SIG-M5 treated with dmso at 0.1 percent for 504 hours (cell line): ENCODE measurements at regions not wholly inside any gene's neighbourhood (a gene's known extent, or its start where the extent isn't known, plus 50 kb on each side); places are given as distances from the start of the nearest gene placed in this dataset.

Experiments used
- DNase-seq: peaks from one replicate; lab custom pipeline; 2025; ENCODE audit not compliant: unreplicated experiment; lab: John Stamatoyannopoulos, UW

DNA sequence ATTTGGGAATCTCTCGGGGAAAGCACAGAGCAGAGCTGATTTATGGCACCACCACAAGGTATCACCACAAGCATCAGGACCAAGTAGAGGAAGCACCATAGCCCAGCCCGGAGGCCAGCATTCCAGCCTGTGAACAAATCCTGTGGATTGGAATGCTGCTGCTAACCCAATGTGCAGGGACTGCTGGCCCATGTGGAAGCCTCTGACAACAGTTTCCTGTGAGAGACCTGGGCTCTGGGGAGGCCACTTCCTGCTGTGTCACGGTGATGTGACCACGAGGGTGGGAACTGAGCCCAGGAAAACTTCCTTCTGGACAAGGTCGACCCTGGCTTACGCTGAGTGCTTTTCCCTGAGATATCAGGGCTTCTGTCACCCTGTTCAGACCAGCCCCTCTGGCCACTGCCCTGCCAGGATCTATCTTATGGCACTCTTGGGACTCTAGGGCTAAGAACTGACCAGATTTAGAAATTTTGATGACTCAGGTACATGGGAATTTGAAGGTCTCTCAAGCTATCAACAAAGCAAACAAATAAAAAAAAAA, 88.3 kb upstream of the NGF start:
- DNase-seq = no peak

DNA sequence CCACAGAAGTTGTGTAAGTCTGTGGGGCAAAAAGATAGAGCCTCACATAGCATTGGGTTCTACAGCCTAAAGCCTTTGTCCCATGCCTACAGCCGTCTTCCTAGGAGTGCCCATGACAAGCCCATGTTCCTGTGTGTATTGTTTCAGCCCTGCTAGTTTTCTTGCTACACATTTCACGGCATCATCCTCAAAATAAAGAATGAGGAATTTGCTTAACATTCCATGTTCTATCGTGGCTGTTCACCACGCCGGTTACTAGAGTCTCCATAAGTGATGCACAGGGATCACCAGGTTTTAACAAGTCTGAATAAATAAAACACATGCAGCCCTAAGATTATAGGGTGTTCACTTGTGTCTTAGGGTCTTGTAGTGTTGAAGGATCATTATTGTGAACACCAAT, 87.4 kb upstream of the NGF start:
- no peak for DNase-seq

DNA sequence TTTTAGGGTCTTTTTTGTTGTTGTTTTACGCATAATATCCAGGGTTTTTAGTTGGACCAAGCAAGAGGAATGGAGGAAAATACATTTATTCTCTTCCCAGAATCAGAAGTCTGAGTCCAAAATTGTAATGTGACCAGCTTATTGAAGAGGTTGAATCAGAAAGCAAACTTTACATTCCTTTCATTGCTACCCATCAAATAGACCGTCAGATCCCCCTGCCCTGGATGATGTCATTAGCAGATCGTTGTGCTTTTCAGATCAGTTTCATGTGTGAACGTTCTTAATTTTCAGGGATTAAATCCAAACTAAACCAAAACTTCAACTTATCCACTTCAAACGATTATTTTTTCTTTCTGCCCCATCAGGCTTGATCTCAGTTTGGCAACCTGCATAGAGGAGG, 85.7 kb upstream of the NGF start:
- DNase-seq = no peak

DNA sequence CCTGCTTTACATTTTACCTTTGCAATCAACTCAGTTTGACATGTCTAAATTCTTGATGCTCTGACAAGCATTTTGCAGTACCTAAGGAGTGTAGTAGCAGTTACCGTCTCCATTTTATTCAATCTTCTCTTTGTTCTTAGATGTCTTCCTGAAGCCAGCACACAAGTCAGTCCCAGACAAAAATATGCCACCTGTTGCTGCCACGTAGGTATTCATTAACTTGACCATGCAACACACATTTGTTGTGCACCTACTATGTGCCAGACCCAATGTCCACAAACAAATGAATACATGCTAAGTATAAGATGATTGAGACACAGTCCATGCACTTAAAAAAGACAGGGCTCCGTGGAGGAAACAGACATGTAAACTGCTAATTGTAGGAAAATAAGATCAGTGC, 81.5 kb upstream of the NGF start:
- no peak for DNase-seq

DNA sequence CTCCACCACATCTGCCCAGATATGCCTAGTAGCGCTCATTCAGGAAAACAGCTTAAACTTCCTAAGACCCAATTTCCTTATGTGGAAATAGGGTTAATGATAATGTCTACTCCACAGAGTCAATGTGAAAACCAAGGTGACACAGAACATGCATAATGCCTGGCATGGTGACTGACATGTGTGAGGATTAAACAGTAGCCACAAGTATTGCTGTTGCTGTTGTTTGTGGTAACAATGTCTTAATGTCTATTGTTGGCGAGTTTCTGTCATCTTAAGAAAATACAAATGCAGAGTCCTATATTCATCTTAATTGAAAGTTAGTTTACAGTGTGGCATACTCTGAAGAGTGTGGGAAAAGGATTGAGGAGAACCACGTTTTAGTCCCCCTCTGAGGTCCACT, 75.6 kb upstream of the NGF start:
- no peak for DNase-seq

DNA sequence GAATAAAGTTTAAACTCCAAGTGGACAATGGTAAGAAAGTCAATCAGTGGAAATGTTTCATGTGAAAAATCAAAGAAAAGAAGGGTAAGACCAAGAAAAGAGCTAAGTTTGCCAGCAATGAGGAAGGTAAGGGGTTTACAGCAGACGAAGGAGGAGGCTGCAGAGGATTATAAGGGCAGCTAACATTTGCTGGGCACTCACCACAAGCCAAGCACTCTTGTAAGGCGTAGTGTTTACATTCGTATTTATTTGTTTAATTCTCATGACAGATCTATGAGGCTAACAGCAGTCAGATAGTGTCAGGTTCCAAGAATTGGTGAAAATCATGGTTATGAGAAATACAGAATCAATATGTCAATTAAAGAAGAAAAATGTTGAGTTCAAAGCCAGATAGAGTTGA, 75.2 kb upstream of the NGF start:
- no peak for DNase-seq

DNA sequence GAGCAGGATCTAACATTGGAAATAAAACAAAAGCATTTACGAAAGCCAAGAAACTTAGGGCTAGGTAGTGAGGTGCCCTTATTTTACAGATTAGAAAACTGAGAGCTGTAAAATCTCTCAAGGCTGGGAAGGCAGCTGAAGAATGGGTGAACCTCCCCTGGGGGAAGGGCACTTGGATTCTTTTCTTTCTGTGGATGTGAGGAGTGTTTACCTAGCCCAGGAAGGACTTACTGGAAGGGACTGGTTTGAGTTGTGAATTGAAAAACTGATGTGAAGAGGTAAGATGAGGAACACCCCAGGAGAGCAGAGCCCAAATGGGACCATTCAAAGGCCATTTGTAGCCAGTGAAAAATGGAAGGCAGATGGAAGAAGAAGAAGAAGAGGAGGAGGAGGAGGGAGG, 74.7 kb upstream of the NGF start:
- no peak for DNase-seq

DNA sequence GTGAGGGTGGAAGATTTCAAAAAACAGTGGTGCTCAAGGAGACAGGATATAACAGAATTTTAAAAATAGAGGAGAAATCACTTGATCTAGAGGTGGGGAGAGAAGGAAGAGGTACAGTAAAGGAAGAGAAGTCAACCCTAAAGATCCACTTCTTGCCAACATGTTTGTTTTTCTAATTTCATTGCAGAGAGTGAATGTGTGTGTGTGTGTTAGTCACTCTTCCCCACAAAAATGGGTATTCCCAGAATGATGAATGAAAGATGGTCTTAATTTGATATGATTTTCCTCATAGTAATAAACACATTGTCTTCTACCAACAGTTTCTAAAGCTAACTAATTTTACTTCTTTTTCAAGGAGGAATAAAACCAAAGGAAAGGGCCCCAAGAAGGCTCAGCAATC, 74.2 kb upstream of the NGF start:
- no peak for DNase-seq

DNA sequence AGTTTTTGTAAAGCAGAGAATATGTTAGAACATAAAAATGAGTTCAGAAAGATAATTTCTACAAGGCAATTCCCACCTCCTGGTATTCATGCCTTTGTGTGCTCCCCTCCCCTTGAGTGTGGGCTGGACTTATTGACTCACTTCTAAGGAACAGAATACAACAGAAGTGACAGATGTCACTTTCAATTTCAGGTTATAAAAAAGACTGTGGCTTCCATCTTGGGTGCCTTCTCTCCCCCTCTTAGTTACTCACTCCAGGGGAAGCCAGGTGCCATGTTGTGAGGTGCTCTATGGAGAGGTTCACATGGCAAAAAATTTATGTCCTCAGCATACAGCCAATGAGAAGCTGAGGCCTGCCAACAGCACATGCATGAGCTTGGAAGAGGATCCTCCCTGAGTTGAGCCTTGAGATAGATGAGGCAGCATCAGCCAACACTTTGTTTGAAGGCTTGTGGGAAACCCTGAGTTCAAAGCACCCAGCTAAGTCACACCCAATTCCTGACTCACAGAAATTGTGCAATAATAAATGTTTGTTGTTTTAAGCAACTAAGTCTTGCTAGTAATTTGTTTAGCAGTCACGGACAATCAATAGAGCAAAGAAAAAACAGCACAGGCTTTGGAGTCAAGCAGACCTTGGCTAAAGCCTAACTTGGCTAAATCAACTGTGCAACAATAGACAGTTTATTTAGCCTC, 73.5 kb upstream of the NGF start:
- no peak for DNase-seq

DNA sequence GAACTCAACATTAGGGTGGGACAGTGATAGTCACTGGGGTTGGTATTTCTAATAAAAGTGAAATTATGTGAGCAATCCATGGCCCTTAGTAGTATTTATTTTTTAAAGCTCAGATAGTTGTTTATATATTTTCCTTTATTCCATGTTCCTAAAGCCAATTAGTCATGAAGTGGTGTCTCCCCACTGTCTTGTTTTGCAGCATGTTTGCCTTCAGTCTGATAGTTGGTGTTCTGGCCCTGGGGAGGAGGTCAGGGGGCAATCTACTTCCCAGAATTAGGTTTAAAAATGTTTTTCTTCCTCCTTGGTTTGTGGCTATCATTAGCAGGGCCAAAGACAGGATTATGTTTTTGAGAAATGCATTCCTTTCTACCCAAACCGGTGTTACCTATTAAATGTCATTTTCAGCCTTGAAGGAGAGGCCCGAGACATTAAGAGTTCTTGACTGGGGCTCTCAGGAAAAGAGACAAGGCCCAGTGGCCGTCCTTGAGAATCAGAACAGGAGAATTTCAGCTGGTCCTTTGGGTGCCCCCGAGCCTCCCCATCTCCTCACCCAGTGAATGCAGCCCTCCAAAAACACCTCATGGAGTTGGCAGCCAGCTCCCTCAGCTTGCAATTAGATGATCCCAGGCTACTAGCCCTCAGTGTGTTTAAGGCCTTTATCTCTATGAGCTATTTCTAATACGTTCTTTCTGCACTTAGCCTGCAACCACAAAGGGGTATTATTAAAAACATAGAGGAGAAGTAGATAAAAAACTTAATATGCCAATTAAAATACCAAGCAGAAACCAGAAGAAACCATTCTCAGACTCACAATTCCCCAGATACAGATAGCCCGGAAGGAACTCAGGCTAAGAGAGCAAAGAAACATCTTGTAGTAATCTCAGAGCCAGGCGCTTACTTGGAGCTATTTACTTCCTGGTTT, 71.3 kb upstream of the NGF start:
- DNase-seq = no peak

DNA sequence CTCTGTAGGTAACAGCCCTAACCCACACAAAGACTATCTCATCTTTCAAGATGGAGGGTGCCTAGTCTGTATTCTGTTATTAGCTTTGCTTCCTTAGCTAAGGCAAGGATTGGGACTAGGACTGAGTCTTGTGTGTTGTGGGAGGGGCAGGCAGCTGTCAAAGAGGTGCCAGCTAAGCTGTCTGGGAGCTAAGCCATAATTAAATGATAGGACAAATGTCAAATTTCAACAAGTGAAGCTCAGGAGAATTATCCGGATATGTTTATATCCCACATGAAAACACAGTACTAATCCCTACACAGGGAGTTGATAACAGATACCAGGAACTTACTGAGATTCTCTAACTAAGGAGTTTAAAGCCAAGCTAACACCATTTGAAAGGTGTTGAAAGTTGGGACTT, 70.5 kb upstream of the NGF start:
- no peak for DNase-seq

DNA sequence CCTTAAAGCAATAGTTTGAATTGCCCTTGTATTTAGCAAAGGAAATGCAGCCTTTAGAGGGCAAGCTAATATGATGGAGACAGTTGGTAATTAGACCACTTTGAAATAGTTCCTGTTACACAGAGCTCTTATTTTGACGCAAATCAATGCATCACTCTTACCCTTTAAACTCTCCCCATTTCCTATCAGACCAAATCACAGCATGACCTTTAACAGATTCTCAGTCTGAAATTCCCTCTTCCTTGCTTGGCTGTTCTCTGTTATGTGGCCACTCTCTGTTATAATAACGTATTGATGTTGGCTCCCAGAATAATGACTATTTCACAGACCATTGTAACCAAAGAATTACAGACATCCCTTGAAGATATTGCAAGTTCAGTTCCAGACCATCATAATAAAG, 66.9 kb upstream of the NGF start:
- DNase-seq = no peak

DNA sequence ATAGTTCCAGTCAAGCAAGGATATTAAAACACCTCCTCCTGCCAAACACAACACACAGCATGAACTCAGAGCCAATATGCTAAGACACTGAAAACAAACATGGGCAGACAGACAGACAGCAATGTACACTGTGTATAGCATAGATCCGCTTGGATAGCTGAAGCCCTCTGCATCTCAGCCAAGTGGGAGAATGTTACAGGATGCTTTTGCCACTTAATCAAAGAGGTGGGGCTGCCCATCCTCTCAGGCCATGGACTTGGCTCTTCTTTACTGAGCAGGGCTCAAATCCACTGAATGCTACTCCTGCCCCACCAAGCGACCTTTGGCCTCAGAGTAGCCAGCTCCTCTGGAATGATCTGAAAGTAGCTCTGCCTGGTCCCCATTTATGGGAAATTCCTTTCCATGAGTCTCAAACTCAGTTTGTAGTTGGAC, 64.7 kb upstream of the NGF start:
- no peak for DNase-seq

DNA sequence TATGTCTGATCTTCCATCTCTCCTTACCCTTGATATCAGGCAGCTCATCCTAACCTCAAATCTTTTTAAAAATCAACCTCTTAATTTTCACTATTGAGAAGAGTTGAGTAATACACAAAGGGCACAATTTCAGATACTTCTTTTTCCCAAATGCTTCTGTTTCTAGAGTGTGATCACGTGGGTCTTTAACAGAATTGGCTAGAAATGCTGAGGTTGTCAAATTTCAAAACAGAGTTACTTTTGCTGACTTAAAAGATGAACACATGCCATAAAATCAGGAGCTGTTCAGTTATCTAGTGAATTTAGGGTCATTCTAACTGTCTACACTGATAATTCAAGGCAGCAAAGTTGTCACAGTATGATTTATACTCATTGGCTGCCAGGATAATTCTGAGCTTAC, 63.6 kb upstream of the NGF start:
- DNase-seq = no peak

DNA sequence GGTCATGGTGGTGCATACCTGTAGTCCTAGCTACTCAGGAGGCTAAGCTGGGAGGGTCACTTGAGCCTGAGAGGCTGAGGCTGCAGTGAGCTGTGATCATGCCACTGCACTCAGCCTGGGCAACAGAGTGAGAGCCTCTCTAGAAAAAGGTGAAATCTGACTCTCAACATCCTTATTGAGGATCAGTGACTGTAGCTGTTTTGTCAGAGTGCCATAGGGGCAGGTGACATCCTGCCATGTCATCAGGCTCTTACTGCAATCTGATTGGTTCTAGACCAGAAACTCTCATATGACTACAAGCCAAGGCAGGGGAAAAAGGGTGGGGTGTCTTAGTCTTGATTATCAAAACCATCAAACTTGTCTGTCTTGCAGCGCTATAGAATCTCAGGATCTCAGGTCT, 62.8 kb upstream of the NGF start:
- no peak for DNase-seq

DNA sequence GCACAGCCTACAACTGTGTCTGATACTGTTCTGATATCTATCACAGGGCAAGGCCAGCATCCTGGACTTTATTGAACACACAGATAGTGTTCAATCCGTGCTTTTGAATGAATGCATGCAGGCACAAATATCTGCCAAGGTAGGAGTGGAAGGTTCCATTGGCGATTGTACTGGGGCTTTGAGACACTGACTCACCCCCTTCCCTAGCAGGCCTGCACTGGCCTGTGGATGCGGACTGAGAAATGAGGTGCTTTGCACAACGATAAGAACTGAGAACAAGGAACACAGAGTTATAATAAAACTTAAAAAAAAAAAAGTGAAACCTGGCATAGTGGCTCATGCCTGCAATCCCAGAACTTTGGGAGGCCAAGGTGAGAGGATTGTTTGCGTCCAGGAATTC, 62.4 kb upstream of the NGF start:
- no peak for DNase-seq

DNA sequence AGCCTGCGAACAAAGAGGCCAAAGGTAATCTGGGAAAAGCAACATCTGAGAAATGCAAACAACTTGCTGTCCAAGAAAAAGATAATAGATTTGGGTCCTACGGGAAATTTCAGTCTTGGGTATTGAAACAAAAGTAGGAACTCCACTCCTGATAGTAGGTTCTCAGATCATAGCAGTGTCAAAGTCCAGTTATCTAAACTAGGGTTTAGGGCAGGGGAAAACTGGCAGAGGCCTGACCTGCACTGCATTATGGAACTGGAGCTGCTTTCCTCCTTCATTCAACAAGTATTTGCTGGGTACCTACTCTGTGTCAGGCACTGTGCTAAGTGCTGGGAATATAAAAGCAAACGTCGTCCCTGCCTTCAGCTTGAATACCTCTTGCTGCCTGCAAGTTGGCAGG, 60.7 kb upstream of the NGF start:
- no peak for DNase-seq
